H9 (cell line): ENCODE measurements at regions not wholly inside any gene's neighbourhood (a gene's known extent, or its start where the extent isn't known, plus 50 kb on each side); places are given as distances from the start of the nearest gene placed in this dataset.

Experiments used
- DNase-seq: peaks from one replicate; pipeline ENCODE4 v3.0.0-alpha.2; 2017
- H2AFZ ChIP-seq: one replicate; pipeline ENCODE4 v1.6.1; 2013; ENCODE audit warnings: mild to moderate bottlenecking, low read length, control low read depth, moderate library complexity
- H2AK5ac ChIP-seq: 2 replicates; pipeline ENCODE4 v1.6.1; 2013; ENCODE audit warnings: low read length, control low read depth, mixed read lengths; ENCODE audit not compliant: insufficient read length
- H2BK120ac ChIP-seq: one replicate; pipeline ENCODE4 v1.6.1; 2013; ENCODE audit warnings: low read depth, mild to moderate bottlenecking, low read length, control low read depth, inconsistent platforms; ENCODE audit not compliant: poor library complexity, severe bottlenecking
- H2BK12ac ChIP-seq: 2 replicates; pipeline ENCODE4 v1.6.1; 2013; ENCODE audit warnings: low read length, control low read depth, mixed read lengths, low read depth; ENCODE audit not compliant: insufficient read length
- H2BK15ac ChIP-seq: 2 replicates; pipeline ENCODE4 v1.6.1; 2013; ENCODE audit warnings: low read depth, low read length, control low read depth
- H2BK20ac ChIP-seq: one replicate; pipeline ENCODE4 v1.6.1; 2013; ENCODE audit warnings: low read depth, mild to moderate bottlenecking, low read length, control low read depth, inconsistent platforms; ENCODE audit not compliant: poor library complexity, severe bottlenecking
- H2BK5ac ChIP-seq: 2 replicates; pipeline ENCODE4 v1.6.1; 2013; ENCODE audit warnings: low read length, control low read depth, mixed read lengths; ENCODE audit not compliant: insufficient read length
- H3K14ac ChIP-seq: 2 replicates; pipeline ENCODE4 v1.6.1; 2013; ENCODE audit warnings: low read length, control low read depth; ENCODE audit not compliant: insufficient read depth
- H3K18ac ChIP-seq: 2 replicates; pipeline ENCODE4 v1.6.1; 2013; ENCODE audit warnings: low read depth, mild to moderate bottlenecking, mixed read lengths, low read length, control low read depth; ENCODE audit not compliant: insufficient read length
- H3K23ac ChIP-seq: 2 replicates; pipeline ENCODE4 v1.6.1; 2013; ENCODE audit warnings: low read length, control low read depth, mixed read lengths, low read depth; ENCODE audit not compliant: insufficient read length
- H3K23me2 ChIP-seq: 2 replicates; pipeline ENCODE4 v1.6.1; 2013; ENCODE audit warnings: low read depth, mild to moderate bottlenecking, mixed read lengths, low read length, control low read depth; ENCODE audit not compliant: insufficient read length, poor library complexity, severe bottlenecking
- H3K27ac ChIP-seq: 2 replicates; pipeline ENCODE4 v1.5.1; 2013; ENCODE audit warnings: low read length, control low read depth, mixed read lengths, low read depth; ENCODE audit not compliant: insufficient read length
- H3K27me3 ChIP-seq: 2 replicates; pipeline ENCODE4 v1.6.1; 2013; ENCODE audit warnings: low read length, control low read depth, inconsistent platforms; ENCODE audit not compliant: insufficient read depth
- H3K4ac ChIP-seq: 2 replicates; pipeline ENCODE4 v1.6.1; 2013; ENCODE audit warnings: low read depth, mild to moderate bottlenecking, control low read depth, inconsistent platforms, low read length, moderate library complexity
- H3K4me1 ChIP-seq: 2 replicates; pipeline ENCODE4 v1.6.1; 2013; ENCODE audit warnings: low read length, control low read depth, inconsistent platforms; ENCODE audit not compliant: insufficient read depth
- H3K4me2 ChIP-seq: 2 replicates; pipeline ENCODE4 v1.6.1; 2013; ENCODE audit warnings: low read length, control low read depth, mixed read lengths; ENCODE audit not compliant: insufficient read length, insufficient read depth
- H3K56ac ChIP-seq: 2 replicates; pipeline ENCODE4 v1.6.1; 2013; ENCODE audit warnings: low read depth, mild to moderate bottlenecking, mixed read lengths, low read length, control low read depth; ENCODE audit not compliant: insufficient read length
- H3K79me1 ChIP-seq: 2 replicates; pipeline ENCODE4 v1.6.1; 2013; ENCODE audit warnings: low read depth, mild to moderate bottlenecking, moderate library complexity, low read length, control low read depth, inconsistent platforms; ENCODE audit not compliant: insufficient read depth, poor library complexity, severe bottlenecking
- H3K79me2 ChIP-seq: 2 replicates; pipeline ENCODE4 v1.6.1; 2013; ENCODE audit warnings: low read length, control low read depth, inconsistent platforms; ENCODE audit not compliant: insufficient read depth
- H3K9ac ChIP-seq: 2 replicates; pipeline ENCODE4 v1.6.1; 2013; ENCODE audit warnings: low read length, control low read depth, mixed read lengths; ENCODE audit not compliant: insufficient read length; ENCODE audit errors: extremely low read depth
- H3K9me3 ChIP-seq: one replicate; pipeline ENCODE4 v1.6.1; 2013; ENCODE audit warnings: low read depth, low read length, inconsistent platforms; ENCODE audit not compliant: control insufficient read depth
- H3T11ph ChIP-seq: one replicate; pipeline ENCODE4 v1.6.1; 2013; ENCODE audit warnings: mild to moderate bottlenecking, low read length, control low read depth, inconsistent platforms
- H4K20me1 ChIP-seq: one replicate; pipeline ENCODE4 v1.6.1; 2013; ENCODE audit not compliant: control insufficient read depth, insufficient read length, insufficient read depth
- H4K5ac ChIP-seq: 2 replicates; pipeline ENCODE4 v1.6.1; 2013; ENCODE audit warnings: low read depth, mild to moderate bottlenecking, mixed read lengths, low read length, control low read depth; ENCODE audit not compliant: insufficient read length
- H4K8ac ChIP-seq: replicated peaks from 2 replicates; pipeline ENCODE4 v1.6.1; 2013; ENCODE audit warnings: low read length, control low read depth, mixed read lengths, low read depth; ENCODE audit not compliant: insufficient read length
- H4K91ac ChIP-seq: 2 replicates; pipeline ENCODE4 v1.6.1; 2013; ENCODE audit warnings: low read depth, mild to moderate bottlenecking, moderate library complexity, mixed read lengths, low read length, control low read depth; ENCODE audit not compliant: insufficient read length
- H3K27ac Mint-ChIP-seq, 3 experiments: 2 replicates in 2 of 3; 3 replicates in 1 of 3; pipeline ENCODE4 v1.8.0; 2020 to 2021; ENCODE audit warnings: mixed read lengths in 3 of 3, mild to moderate bottlenecking in 1 of 3, moderate library complexity in 1 of 3
- H3K27me3 Mint-ChIP-seq: 2 replicates; pipeline ENCODE4 v1.8.0; 2021; ENCODE audit warnings: low read depth, mild to moderate bottlenecking, moderate library complexity, mixed read lengths
- H3K36me3 Mint-ChIP-seq, 3 experiments: 2 replicates in 2 of 3; 3 replicates in 1 of 3; pipeline ENCODE4 v1.8.0; 2020 to 2021; ENCODE audit warnings: low read depth in 3 of 3, mixed read lengths in 3 of 3; ENCODE audit not compliant: insufficient read depth in 1 of 3
- H3K4me1 Mint-ChIP-seq, 2 experiments: 2 replicates each; pipeline ENCODE4 v1.8.0; 2020; ENCODE audit warnings: mixed read lengths in 2 of 2
- H3K4me3 Mint-ChIP-seq, 2 experiments: 2 replicates in 1 of 2; 3 replicates in 1 of 2; pipeline ENCODE4 v1.8.0; 2020 to 2021; ENCODE audit warnings: mild to moderate bottlenecking in 2 of 2, mixed read lengths in 2 of 2, moderate library complexity in 1 of 2
- H3K9me3 Mint-ChIP-seq, 2 experiments: 2 replicates in 1 of 2; 3 replicates in 1 of 2; pipeline ENCODE4 v1.8.0; 2020; ENCODE audit warnings: mild to moderate bottlenecking in 2 of 2, mixed read lengths in 2 of 2, moderate library complexity in 1 of 2
- CTCF ChIP-seq: fragments of 200-600 bp; sonication (generic); conservative IDR thresholded peaks from 3 replicates; pipeline ENCODE4 v1.8.0; 2021; ENCODE audit warnings: antibody characterized with exemption, mild to moderate bottlenecking
- WGBS: extraction: QIAGEN DNeasy Blood & Tissue Kit; methylation state at CpG from one replicate; pipeline ENCODE4 v1.1.7; 2013; ENCODE audit warnings: missing lambda C conversion rate, low lambda C conversion rate, mixed read lengths; ENCODE audit not compliant: insufficient read length; ENCODE audit errors: extremely low coverage; 5-methylcytosine and 5-hydroxymethylcytosine counted together

DNA sequence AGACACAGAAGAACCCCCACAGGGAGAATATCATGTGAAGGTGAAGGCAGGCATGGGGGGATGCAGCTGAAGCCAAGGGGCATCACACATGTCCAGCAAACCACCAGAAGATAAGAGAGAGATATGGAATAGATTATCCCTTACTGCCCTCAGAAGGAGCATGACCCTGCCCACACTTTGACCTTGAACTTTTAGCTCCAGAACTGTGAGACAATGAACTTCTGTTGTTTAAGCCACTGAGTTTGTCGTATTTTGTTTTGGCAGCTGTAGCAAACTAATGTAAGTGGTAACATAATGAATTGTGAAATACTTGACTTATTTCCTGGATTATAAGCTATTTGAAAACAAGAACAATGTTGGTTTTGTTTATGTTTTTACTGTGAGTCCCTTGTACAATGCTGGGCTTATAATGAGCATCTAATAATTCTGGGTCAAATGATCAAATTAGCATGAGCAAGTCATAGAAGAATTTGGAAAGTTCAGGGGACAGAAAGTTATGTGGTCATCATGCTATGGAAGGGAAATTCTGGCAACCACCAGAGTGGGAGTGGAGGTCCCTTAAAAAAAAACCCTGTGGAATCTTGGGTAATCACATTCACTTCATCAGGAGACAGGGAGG is 541.0 kb upstream of the KLHL29 start:
- Histone ChIP-seq H3K4ac (no peak overlapping the region), H3K18ac (no peak overlapping the region), H3K23me2 (peaks cover 2% of the 10 kb centered on the region), H2AFZ (no peak overlapping the region), H4K20me1 (no peaks in the 10 kb centered on the region), H4K91ac (no peak overlapping the region), H2BK5ac (no peak overlapping the region), H3K27me3 (no peaks in the 10 kb centered on the region), H3K4me1 (no peaks in the 10 kb centered on the region), H4K5ac (no peak overlapping the region), H2AK5ac (no peak overlapping the region), H2BK12ac (no peak overlapping the region), H3K79me2 (no peaks in the 10 kb centered on the region), H3T11ph (no peak overlapping the region), H2BK15ac (no peak overlapping the region), H2BK120ac (no peak overlapping the region), H3K14ac (no peak overlapping the region), H4K8ac (no peak overlapping the region), H3K23ac (no peak overlapping the region), H3K56ac (no peak overlapping the region), H3K27ac (no peak overlapping the region), H3K9ac (no peak overlapping the region), H3K79me1 (no peaks in the 10 kb centered on the region), H3K4me2 (no peak overlapping the region), H3K9me3 (no peaks in the 10 kb centered on the region), H2BK20ac (no peak overlapping the region)
- DNase-seq = no peak
- no peaks in the 10 kb centered on the region; a peak in 1 of 7 replicates for H3K36me3 Mint-ChIP-seq
- WGBS = no CpG with 5 or more reads among the region's 1 CpG
- TF ChIP-seq CTCF = no peak
- H3K4me3 Mint-ChIP-seq = no peak overlapping the region
- no peaks in the 10 kb centered on the region for H3K9me3 Mint-ChIP-seq
- H3K27me3 Mint-ChIP-seq = no peaks in the 10 kb centered on the region
- no peaks in the 10 kb centered on the region for H3K4me1 Mint-ChIP-seq
- no peak overlapping the region for H3K27ac Mint-ChIP-seq
